ENCODE measurements at regions not wholly inside any gene's neighbourhood (a gene's known extent, or its start where the extent isn't known, plus 50 kb on each side); places are given as distances from the start of the nearest gene placed in this dataset.
A peak's percentile ranks its signal among the peaks of the same experiment; 100 is the strongest.
"Not testable (repeated sequence)": the region's sequence is repeated elsewhere in the genome, so short reads cannot be mapped to it uniquely, and the experiment has no call there.

DNA sequence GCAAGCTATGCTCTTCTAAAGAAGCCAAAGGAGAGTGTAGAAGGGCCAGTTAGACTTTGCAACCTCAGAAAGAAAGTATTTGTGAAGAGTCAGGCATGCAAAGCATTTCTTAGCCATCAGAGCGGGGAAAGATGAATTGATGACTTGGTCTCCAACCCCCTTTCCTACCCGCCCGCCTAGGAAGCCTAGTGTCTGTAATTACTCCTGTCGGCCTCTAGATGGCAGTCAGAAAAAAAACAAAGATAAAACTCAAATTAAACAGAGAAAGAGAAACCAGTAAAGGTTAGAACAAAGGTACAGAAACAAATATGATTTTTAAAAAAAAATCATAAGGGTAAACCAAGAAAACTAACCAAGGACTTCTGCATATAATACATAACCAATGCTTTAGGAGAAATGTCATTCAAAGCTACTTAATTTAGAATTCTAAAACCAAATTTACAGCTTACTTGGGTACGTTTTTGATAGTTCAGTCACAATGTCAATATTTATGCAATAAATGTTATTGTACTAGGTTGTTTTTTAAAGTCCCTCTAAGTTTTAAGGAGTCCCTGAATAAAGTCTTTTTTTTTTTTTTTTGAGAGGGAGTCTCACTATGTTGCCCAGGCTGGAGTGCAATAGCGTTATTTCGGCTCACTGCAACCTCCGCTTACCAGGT lies 97.6 kb downstream of the LYZL1 start:
- peaks cover 0 to 6% (median 2%) of the 10 kb centered on the region in 5 donors for H3K27me3 Mint-ChIP-seq
- H3K4me1 Mint-ChIP-seq, result peaks cover 0 to 3% (median 0%) of the 10 kb centered on the region in 4 donors
- no peak overlapping the region for H3K4me3 Mint-ChIP-seq
- no peak overlapping the region for H3K27ac Mint-ChIP-seq
- DNase-seq (peak in 3 of 10 donors; percentile 41 to 44 (median 44)), ATAC-seq (peak; percentile 50 to 58)
- no peaks in the 10 kb centered on the region for H3K9me3 Mint-ChIP-seq
- POLR2A ChIA-PET, result no interaction called here
- H3K36me3 Mint-ChIP-seq, result no peaks in the 10 kb centered on the region

DNA sequence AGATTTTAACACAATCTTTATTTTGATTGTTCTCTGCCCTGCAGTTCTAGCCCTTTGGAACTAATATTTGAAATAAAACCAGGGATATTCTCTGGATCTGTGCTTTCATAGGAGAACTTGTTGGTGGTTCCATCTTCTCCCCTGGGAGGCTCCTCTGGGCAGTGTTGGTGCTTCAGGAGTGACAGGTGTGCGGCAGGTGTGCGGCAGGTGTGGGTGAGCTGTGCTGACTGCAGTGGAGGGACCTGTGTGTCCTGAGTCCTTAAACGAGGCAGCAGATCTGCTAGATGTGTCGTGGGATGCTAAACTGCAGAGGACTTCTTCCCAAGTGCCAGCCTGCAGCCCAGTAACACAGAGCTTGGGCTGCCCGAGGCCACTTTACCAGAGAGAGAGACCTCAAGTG lies 98.4 kb downstream of the LYZL1 start:
- peak overlapping the region in 1 of 10 donors; percentile 26 for H3K27ac Mint-ChIP-seq
- no peak overlapping the region for H3K4me3 Mint-ChIP-seq
- no peak for DNase-seq
- POLR2A ChIA-PET, result no interaction called here
- no peaks in the 10 kb centered on the region for H3K9me3 Mint-ChIP-seq
- peaks cover 0 to 3% (median under 1%) of the 10 kb centered on the region in 4 donors for H3K4me1 Mint-ChIP-seq
- H3K36me3 Mint-ChIP-seq, result no peaks in the 10 kb centered on the region
- no peak for ATAC-seq
- peaks cover 0 to 6% (median 2%) of the 10 kb centered on the region in 5 donors for H3K27me3 Mint-ChIP-seq

- H3K9me3 Mint-ChIP-seq, ATAC-seq, DNase-seq, H3K4me3 Mint-ChIP-seq, H3K27me3 Mint-ChIP-seq, H3K36me3 Mint-ChIP-seq, H3K4me1 Mint-ChIP-seq, POLR2A ChIA-PET: not testable (repeated sequence)
- peak overlapping the region in 1 of 10 donors; percentile 41 for H3K27ac Mint-ChIP-seq
Measured at GRCh38 chr10:29388112-29388511, 99.2 kb downstream of the LYZL1 start.

GRCh38 chr10:29389493-29389892 lies 100.6 kb downstream of the LYZL1 start:
- Mint-ChIP-seq H3K4me3 (no peak overlapping the region), H3K36me3 (no peaks in the 10 kb centered on the region), H3K9me3 (no peaks in the 10 kb centered on the region), H3K4me1 (peaks cover 0 to 3% (median 1%) of the 10 kb centered on the region in 4 donors), H3K27ac (no peak overlapping the region), H3K27me3 (peaks cover 0 to 6% (median 0%) of the 10 kb centered on the region in 5 donors)
- ATAC-seq (no peak), DNase-seq (no peak)
- POLR2A ChIA-PET, result no interaction called here

GRCh38 chr10:29389935-29390334 lies 101.1 kb downstream of the LYZL1 start:
- no peaks in the 10 kb centered on the region for H3K36me3 Mint-ChIP-seq
- no peak for DNase-seq
- POLR2A ChIA-PET, result no interaction called here
- H3K27me3 Mint-ChIP-seq, result peaks cover 0 to 6% (median 0%) of the 10 kb centered on the region in 5 donors
- ATAC-seq, result no peak
- H3K4me1 Mint-ChIP-seq, result peaks cover 0 to 3% (median 1%) of the 10 kb centered on the region in 4 donors
- H3K4me3 Mint-ChIP-seq, result no peak overlapping the region
- no peak overlapping the region for H3K27ac Mint-ChIP-seq
- no peaks in the 10 kb centered on the region for H3K9me3 Mint-ChIP-seq

DNA sequence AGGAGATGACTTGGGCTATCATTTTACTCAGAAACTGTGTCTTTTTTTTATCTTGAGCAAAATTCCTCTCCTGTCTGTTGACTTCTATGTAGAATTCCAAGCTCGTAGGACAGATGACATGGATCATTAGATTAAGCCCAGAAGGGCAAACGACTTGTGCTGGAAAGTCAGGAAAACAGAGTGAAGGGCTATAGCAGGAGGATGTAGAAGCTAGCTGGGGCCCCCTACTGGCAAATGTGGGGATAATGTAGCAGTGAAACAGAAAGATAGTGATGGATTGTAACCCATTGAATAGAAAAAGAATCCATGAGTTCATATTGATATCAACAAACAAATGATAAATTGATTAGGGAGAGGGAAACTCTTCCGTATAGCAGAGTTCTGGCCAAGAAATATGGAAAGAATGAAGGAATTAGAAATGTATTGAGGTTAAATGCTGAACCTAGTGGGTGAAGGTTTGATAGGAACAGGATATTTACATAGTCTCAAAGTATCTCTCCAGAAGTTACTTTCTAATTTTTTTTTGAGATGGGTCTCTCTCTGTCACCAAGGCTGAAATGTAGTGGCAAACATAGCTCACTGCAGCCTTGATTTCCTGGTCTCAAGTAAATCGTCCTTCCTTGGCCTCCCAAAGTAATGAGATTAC lies 103.6 kb downstream of the LYZL1 start:
- H3K27me3 Mint-ChIP-seq, result peaks cover 4 to 22% (median 11%) of the 10 kb centered on the region in 5 donors

GRCh38 chr10:29394321-29394932 lies 105.6 kb downstream of the LYZL1 start:
- ATAC-seq, result no peak

More for the DNA sequence above, 103.6 kb downstream of the LYZL1 start:
- H3K9me3 Mint-ChIP-seq, result no peaks in the 10 kb centered on the region
- H3K4me3 Mint-ChIP-seq, result no peak overlapping the region
- peaks cover 0 to 2% (median 0%) of the 10 kb centered on the region in 4 donors for H3K4me1 Mint-ChIP-seq
- H3K27ac Mint-ChIP-seq, result peak overlapping the region in 1 of 10 donors; percentile 47
- H3K36me3 Mint-ChIP-seq, result no peaks in the 10 kb centered on the region
- peak; percentile 39 to 45 for ATAC-seq
- POLR2A ChIA-PET, result no interaction called here
- DNase-seq, result peak in 4 of 10 donors; percentile 4 to 31 (median 24)

DNA sequence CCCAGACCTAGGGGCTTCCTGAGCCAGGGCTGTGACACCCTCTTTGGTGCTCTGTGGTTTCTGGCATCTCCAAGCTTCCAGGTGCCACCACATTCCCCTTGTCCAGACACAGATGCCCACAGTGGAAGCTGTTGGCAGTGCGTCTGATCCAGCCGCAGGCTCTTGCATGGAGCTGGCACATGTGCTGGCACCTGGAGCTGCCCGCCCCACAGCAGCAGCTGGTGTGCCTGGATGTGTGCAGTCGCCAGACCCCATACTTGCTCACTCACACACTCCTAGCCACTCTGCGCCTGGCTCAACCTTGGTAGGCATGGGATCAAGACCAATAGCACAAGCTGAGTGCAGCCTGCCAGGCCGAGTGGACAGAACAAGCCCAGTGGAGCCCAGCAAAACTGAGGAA lies 106.5 kb downstream of the LYZL1 start:
- Mint-ChIP-seq H3K36me3 (peaks cover 0 to 3% (median 0%) of the 10 kb centered on the region in 3 donors), H3K4me1 (peaks cover 0 to 2% (median 0%) of the 10 kb centered on the region in 4 donors), H3K27ac (no peak overlapping the region), H3K27me3 (peaks cover 6 to 35% (median 14%) of the 10 kb centered on the region in 5 donors), H3K9me3 (peaks cover 0 to 4% (median 0%) of the 10 kb centered on the region in 9 donors), H3K4me3 (no peak overlapping the region)
- ATAC-seq, result no peak
- no peak for DNase-seq
- POLR2A ChIA-PET, result no interaction called here

More at GRCh38 chr10:29394321-29394932, 105.6 kb downstream of the LYZL1 start:
- POLR2A ChIA-PET, result no interaction called here
- H3K27me3 Mint-ChIP-seq, result peaks cover 6 to 32% (median 12%) of the 10 kb centered on the region in 5 donors
- no peaks in the 10 kb centered on the region for H3K9me3 Mint-ChIP-seq
- no peaks in the 10 kb centered on the region for H3K36me3 Mint-ChIP-seq
- DNase-seq, result no peak
- H3K4me3 Mint-ChIP-seq, result no peak overlapping the region
- peaks cover 0 to 2% (median 0%) of the 10 kb centered on the region in 4 donors for H3K4me1 Mint-ChIP-seq
- H3K27ac Mint-ChIP-seq, result no peak overlapping the region

DNA sequence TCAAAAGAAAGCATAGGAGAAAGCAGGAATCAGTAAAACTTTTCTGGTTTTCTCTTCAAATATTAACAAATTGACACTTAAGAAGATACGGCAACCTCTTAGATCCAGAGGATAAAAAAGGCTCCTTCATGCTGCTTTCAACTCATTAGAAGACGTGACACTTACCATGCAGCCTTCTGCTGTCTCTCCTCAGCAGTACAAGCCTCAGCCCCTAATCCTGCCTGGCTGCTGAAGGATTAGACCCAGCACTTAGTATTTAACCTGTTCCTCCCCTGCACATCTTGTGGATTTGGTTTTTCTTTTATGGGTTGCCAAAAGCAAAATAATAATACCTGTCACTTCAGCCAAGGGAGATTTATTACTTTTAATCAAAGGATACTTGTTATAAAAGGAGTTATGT lies 108.4 kb downstream of the LYZL1 start:
- H3K27ac Mint-ChIP-seq, result no peak overlapping the region
- POLR2A ChIA-PET, result no interaction called here

DNA sequence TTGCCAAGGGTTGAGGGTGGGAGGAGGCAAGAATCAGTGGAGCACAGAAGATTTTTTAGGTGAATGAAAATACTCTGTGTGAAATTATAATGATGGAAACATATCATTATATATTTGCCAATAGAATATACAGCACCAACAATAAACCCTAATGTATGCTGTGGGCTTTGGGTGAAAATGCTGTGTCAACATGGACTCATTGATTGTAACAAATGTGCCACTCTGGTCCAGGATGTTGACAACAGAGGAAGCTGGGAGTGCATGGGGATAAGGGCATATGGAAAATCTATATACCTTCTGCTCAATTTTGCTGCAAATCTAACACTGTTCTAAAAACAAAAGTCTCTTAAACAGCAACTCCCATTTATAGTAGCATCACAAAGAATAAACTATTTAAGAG lies 114.3 kb downstream of the LYZL1 start:
- DNase-seq (no peak), ATAC-seq (no peak)
- peaks cover 0 to 3% (median 0%) of the 10 kb centered on the region in 4 donors for H3K4me1 Mint-ChIP-seq
- H3K36me3 Mint-ChIP-seq, result peaks cover 0 to 10% (median 8%) of the 10 kb centered on the region in 3 donors
- no peak overlapping the region for H3K4me3 Mint-ChIP-seq
- H3K9me3 Mint-ChIP-seq, result peaks cover 0 to 16% (median 5%) of the 10 kb centered on the region in 9 donors
- H3K27me3 Mint-ChIP-seq, result peaks cover 0 to 11% (median 5%) of the 10 kb centered on the region in 5 donors
- H3K27ac Mint-ChIP-seq, result no peak overlapping the region
- POLR2A ChIA-PET, result no interaction called here

More for the DNA sequence above, 108.4 kb downstream of the LYZL1 start:
- ATAC-seq (no peak), DNase-seq (no peak)
- peaks cover 0 to 16% (median 5%) of the 10 kb centered on the region in 9 donors for H3K9me3 Mint-ChIP-seq
- peaks cover 0 to 2% (median 0%) of the 10 kb centered on the region in 4 donors for H3K4me1 Mint-ChIP-seq
- peaks cover 0 to 10% (median 8%) of the 10 kb centered on the region in 3 donors for H3K36me3 Mint-ChIP-seq
- peaks cover 6 to 35% (median 16%) of the 10 kb centered on the region in 5 donors for H3K27me3 Mint-ChIP-seq
- no peak overlapping the region for H3K4me3 Mint-ChIP-seq

GRCh38 chr10:29407280-29407858 lies 118.5 kb downstream of the LYZL1 start:
- POLR2A ChIA-PET, result no interaction called here
- Mint-ChIP-seq H3K27ac (peak overlapping the region in 2 of 10 donors; percentile 4 to 33), H3K9me3 (peaks cover 0 to 3% (median 0%) of the 10 kb centered on the region in 9 donors), H3K27me3 (no peaks in the 10 kb centered on the region), H3K4me1 (peaks cover 10 to 30% (median 26%) of the 10 kb centered on the region in 4 donors), H3K36me3 (no peaks in the 10 kb centered on the region), H3K4me3 (no peak overlapping the region)
- DNase-seq (no peak), ATAC-seq (no peak)
